ENCODE measurements at regions not wholly inside any gene's neighbourhood (a gene's known extent, or its start where the extent isn't known, plus 50 kb on each side); places are given as distances from the start of the nearest gene placed in this dataset.

- no peak for DNase-seq
- H2AK5ac ChIP-seq (ENCODE audit: low read length) = no peak overlapping the region
- no peak overlapping the region for H2BK120ac ChIP-seq (ENCODE audit: low read depth, low read length)
- no peak overlapping the region for H3K23ac ChIP-seq (ENCODE audit: low read length)
- H3K4me1 ChIP-seq (ENCODE audit: control insufficient read depth, low read depth, low read length) = no peaks in the 10 kb centered on the region
- H3K56ac ChIP-seq (ENCODE audit: low read length) = no peak overlapping the region
- H4K8ac ChIP-seq (ENCODE audit: low read depth, low read length) = no peak overlapping the region
- H2BK15ac ChIP-seq (replicated peaks; ENCODE audit: low read depth) = no peak overlapping the region
- no peak overlapping the region for H3K4ac ChIP-seq (ENCODE audit: low read depth, low read length)
- H3K27me3 ChIP-seq (ENCODE audit: insufficient read depth, low read length, poor library complexity) = no peaks in the 10 kb centered on the region
- no peaks in the 10 kb centered on the region for H3K79me1 ChIP-seq (ENCODE audit: low read length)
- H3K9ac ChIP-seq (ENCODE audit: low read length) = no peak overlapping the region
- no peak overlapping the region for H3K4me2 ChIP-seq (ENCODE audit: low read length)
- H3K79me2 ChIP-seq (ENCODE audit: control insufficient read depth, insufficient read depth, low read length) = no peaks in the 10 kb centered on the region
- H3K18ac ChIP-seq (ENCODE audit: low read length) = no peak overlapping the region
- H3K27ac ChIP-seq (ENCODE audit: low read depth, low read length) = no peak overlapping the region
- H3K36me3 ChIP-seq (ENCODE audit: control insufficient read depth, insufficient read depth, low read length) = no peaks in the 10 kb centered on the region
- no peak overlapping the region for H3K4me3 ChIP-seq (ENCODE audit: low read length)
- H4K5ac ChIP-seq (ENCODE audit: low read length) = no peak overlapping the region
- no CpG with 5 or more reads among the region's 2 CpGs for WGBS (ENCODE audit: extremely low coverage, insufficient coverage, low lambda C conversion rate)
- no peak overlapping the region for H2BK5ac ChIP-seq (ENCODE audit: low read length)
These were observed 556.3 kb downstream of the NUP35 start for GRCh38 chr2:183680573-183680972.

DNA sequence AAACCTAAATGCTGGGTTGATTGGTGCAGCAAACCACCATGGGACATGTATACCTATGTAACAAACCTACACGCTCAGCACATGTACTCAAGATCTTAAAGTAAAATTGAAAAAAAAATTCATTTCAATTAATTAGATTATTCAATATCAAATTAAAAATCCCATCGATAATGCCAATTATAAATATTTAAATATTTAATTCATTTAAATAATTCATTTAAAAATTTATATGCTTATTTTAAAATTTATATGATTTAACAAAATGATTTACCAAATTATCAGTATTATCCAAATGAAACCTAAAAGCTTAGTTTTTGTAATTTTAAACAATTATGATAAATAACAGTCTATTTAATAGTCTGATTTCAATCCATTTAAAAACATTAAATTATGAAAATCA is 560.4 kb downstream of the NUP35 start:
- Histone ChIP-seq H3K23ac (ENCODE audit: low read length) (no peak overlapping the region), H3K36me3 (ENCODE audit: control insufficient read depth, insufficient read depth, low read length) (no peaks in the 10 kb centered on the region), H3K4ac (ENCODE audit: low read depth, low read length) (no peak overlapping the region), H3K4me1 (ENCODE audit: control insufficient read depth, low read depth, low read length) (no peaks in the 10 kb centered on the region), H3K27ac (ENCODE audit: low read depth, low read length) (no peak overlapping the region), H3K79me2 (ENCODE audit: control insufficient read depth, insufficient read depth, low read length) (no peaks in the 10 kb centered on the region), H2AK5ac (ENCODE audit: low read length) (no peak overlapping the region), H3K27me3 (ENCODE audit: insufficient read depth, low read length, poor library complexity) (no peaks in the 10 kb centered on the region), H3K9ac (ENCODE audit: low read length) (no peak overlapping the region), H2BK5ac (ENCODE audit: low read length) (no peak overlapping the region), H3K4me3 (ENCODE audit: low read length) (no peak overlapping the region), H3K79me1 (ENCODE audit: low read length) (no peaks in the 10 kb centered on the region), H3K18ac (ENCODE audit: low read length) (no peak overlapping the region), H3K56ac (ENCODE audit: low read length) (no peak overlapping the region), H2BK15ac (replicated peaks; ENCODE audit: low read depth) (no peak overlapping the region), H4K5ac (ENCODE audit: low read length) (no peak overlapping the region), H2BK120ac (ENCODE audit: low read depth, low read length) (no peak overlapping the region), H3K4me2 (ENCODE audit: low read length) (no peak overlapping the region), H4K8ac (ENCODE audit: low read depth, low read length) (no peak overlapping the region)
- DNase-seq = no peak
- whole genome bisulfite sequencing (ENCODE audit: extremely low coverage, insufficient coverage, low lambda C conversion rate) = 100% methylated on average over 1 of the region's 2 CpGs

- no peak overlapping the region for H4K5ac ChIP-seq (ENCODE audit: low read length)
- H3K23ac ChIP-seq (ENCODE audit: low read length) = no peak overlapping the region
- H3K4me2 ChIP-seq (ENCODE audit: low read length) = no peak overlapping the region
- H3K9ac ChIP-seq (ENCODE audit: low read length) = no peak overlapping the region
- no peak overlapping the region for H2BK120ac ChIP-seq (ENCODE audit: low read depth, low read length)
- H4K8ac ChIP-seq (ENCODE audit: low read depth, low read length) = no peak overlapping the region
- no peak overlapping the region for H3K56ac ChIP-seq (ENCODE audit: low read length)
- no peaks in the 10 kb centered on the region for H3K79me2 ChIP-seq (ENCODE audit: control insufficient read depth, insufficient read depth, low read length)
- H3K18ac ChIP-seq (ENCODE audit: low read length) = no peak overlapping the region
- H2AK5ac ChIP-seq (ENCODE audit: low read length) = no peak overlapping the region
- H3K36me3 ChIP-seq (ENCODE audit: control insufficient read depth, insufficient read depth, low read length) = no peaks in the 10 kb centered on the region
- no peak overlapping the region for H3K4me3 ChIP-seq (ENCODE audit: low read length)
- H3K27ac ChIP-seq (ENCODE audit: low read depth, low read length) = no peak overlapping the region
- no peaks in the 10 kb centered on the region for H3K4me1 ChIP-seq (ENCODE audit: control insufficient read depth, low read depth, low read length)
- no peak for DNase-seq
- no peaks in the 10 kb centered on the region for H3K27me3 ChIP-seq (ENCODE audit: insufficient read depth, low read length, poor library complexity)
- no peak overlapping the region for H2BK15ac ChIP-seq (replicated peaks; ENCODE audit: low read depth)
- WGBS (ENCODE audit: extremely low coverage, insufficient coverage, low lambda C conversion rate) = no CpG with 5 or more reads among the region's 4 CpGs
- no peak overlapping the region for H2BK5ac ChIP-seq (ENCODE audit: low read length)
- H3K79me1 ChIP-seq (ENCODE audit: low read length) = no peaks in the 10 kb centered on the region
- H3K4ac ChIP-seq (ENCODE audit: low read depth, low read length) = no peak overlapping the region
These were observed 571.8 kb downstream of the NUP35 start for GRCh38 chr2:183696028-183696427.

GRCh38 chr2:183709829-183710228 is 585.6 kb downstream of the NUP35 start:
- H3K18ac ChIP-seq (ENCODE audit: low read length) = no peak overlapping the region
- no peak overlapping the region for H3K4me2 ChIP-seq (ENCODE audit: low read length)
- H3K4me1 ChIP-seq (ENCODE audit: control insufficient read depth, low read depth, low read length) = no peaks in the 10 kb centered on the region
- H3K4me3 ChIP-seq (ENCODE audit: low read length) = no peak overlapping the region
- H2BK5ac ChIP-seq (ENCODE audit: low read length) = no peak overlapping the region
- no peaks in the 10 kb centered on the region for H3K79me1 ChIP-seq (ENCODE audit: low read length)
- H3K4ac ChIP-seq (ENCODE audit: low read depth, low read length) = no peak overlapping the region
- H3K23ac ChIP-seq (ENCODE audit: low read length) = no peak overlapping the region
- no peak overlapping the region for H3K56ac ChIP-seq (ENCODE audit: low read length)
- no peak overlapping the region for H4K8ac ChIP-seq (ENCODE audit: low read depth, low read length)
- H3K79me2 ChIP-seq (ENCODE audit: control insufficient read depth, insufficient read depth, low read length) = no peaks in the 10 kb centered on the region
- H3K27me3 ChIP-seq (ENCODE audit: insufficient read depth, low read length, poor library complexity) = no peaks in the 10 kb centered on the region
- H3K9ac ChIP-seq (ENCODE audit: low read length) = no peak overlapping the region
- H3K27ac ChIP-seq (ENCODE audit: low read depth, low read length) = no peak overlapping the region
- H2BK120ac ChIP-seq (ENCODE audit: low read depth, low read length) = no peak overlapping the region
- no CpG with 5 or more reads among the region's 1 CpG for WGBS (ENCODE audit: extremely low coverage, insufficient coverage, low lambda C conversion rate)
- DNase-seq = peak; percentile 5
- H3K36me3 ChIP-seq (ENCODE audit: control insufficient read depth, insufficient read depth, low read length) = no peaks in the 10 kb centered on the region
- H4K5ac ChIP-seq (ENCODE audit: low read length) = no peak overlapping the region
- H2BK15ac ChIP-seq (replicated peaks; ENCODE audit: low read depth) = no peak overlapping the region
- no peak overlapping the region for H2AK5ac ChIP-seq (ENCODE audit: low read length)

DNA sequence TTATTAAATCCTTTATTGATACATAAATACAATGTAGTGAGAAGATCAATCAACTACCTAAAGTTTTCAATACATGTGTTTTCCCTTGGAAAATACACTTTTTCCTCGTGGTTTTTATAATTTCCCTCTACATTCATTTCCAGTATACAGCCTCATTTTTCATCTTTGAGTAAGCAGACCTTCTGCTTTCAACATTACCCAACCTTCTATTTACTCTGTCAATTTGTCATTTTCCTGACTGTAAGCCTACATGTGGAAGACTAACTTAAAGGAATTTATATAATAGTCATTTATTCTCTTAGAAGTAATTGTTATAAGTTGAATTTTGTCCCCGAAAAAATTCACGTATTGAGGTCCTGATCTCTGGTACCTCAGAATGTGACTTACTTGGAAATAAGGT is 594.0 kb downstream of the NUP35 start:
- DNase-seq = no peak
- Histone ChIP-seq H2AK5ac (ENCODE audit: low read length) (no peak overlapping the region), H4K5ac (ENCODE audit: low read length) (no peak overlapping the region), H3K18ac (ENCODE audit: low read length) (no peak overlapping the region), H2BK120ac (ENCODE audit: low read depth, low read length) (no peak overlapping the region), H3K56ac (ENCODE audit: low read length) (no peak overlapping the region), H3K4me2 (ENCODE audit: low read length) (no peak overlapping the region), H3K4ac (ENCODE audit: low read depth, low read length) (no peak overlapping the region), H2BK15ac (replicated peaks; ENCODE audit: low read depth) (no peak overlapping the region), H3K36me3 (ENCODE audit: control insufficient read depth, insufficient read depth, low read length) (no peaks in the 10 kb centered on the region), H4K8ac (ENCODE audit: low read depth, low read length) (no peak overlapping the region), H3K27me3 (ENCODE audit: insufficient read depth, low read length, poor library complexity) (no peaks in the 10 kb centered on the region), H3K4me3 (ENCODE audit: low read length) (no peak overlapping the region), H2BK5ac (ENCODE audit: low read length) (no peak overlapping the region), H3K79me1 (ENCODE audit: low read length) (no peaks in the 10 kb centered on the region), H3K27ac (ENCODE audit: low read depth, low read length) (no peak overlapping the region), H3K9ac (ENCODE audit: low read length) (no peak overlapping the region), H3K4me1 (ENCODE audit: control insufficient read depth, low read depth, low read length) (no peaks in the 10 kb centered on the region), H3K23ac (ENCODE audit: low read length) (no peak overlapping the region), H3K79me2 (ENCODE audit: control insufficient read depth, insufficient read depth, low read length) (no peaks in the 10 kb centered on the region)
- no CpG with 5 or more reads among the region's 3 CpGs for WGBS (ENCODE audit: extremely low coverage, insufficient coverage, low lambda C conversion rate)

DNA sequence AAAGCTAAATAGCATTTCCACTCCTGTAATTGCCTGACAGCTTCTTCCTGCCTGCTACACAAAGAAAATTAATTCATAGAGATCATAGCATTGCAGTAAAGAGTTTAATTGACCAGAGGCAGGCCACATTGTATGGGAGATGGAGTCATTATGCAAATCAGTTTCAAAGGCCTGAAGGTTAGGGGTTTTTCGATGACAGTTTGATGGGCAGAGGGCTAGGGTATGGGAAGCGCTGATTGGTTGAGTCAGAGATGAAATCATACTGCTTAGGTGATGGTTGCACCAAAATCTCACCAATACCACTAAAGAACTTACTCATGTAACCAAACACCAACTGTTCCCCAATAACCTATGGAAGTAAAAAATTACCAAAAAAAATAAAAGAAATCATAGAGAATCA is 599.0 kb downstream of the NUP35 start:
- Histone ChIP-seq H4K5ac (ENCODE audit: low read length) (no peak overlapping the region), H3K56ac (ENCODE audit: low read length) (no peak overlapping the region), H3K27ac (ENCODE audit: low read depth, low read length) (no peak overlapping the region), H2AK5ac (ENCODE audit: low read length) (no peak overlapping the region), H3K4me3 (ENCODE audit: low read length) (no peak overlapping the region), H3K23ac (ENCODE audit: low read length) (no peak overlapping the region), H3K4ac (ENCODE audit: low read depth, low read length) (no peak overlapping the region), H3K4me1 (ENCODE audit: control insufficient read depth, low read depth, low read length) (no peaks in the 10 kb centered on the region), H2BK15ac (replicated peaks; ENCODE audit: low read depth) (no peak overlapping the region), H2BK5ac (ENCODE audit: low read length) (no peak overlapping the region), H3K4me2 (ENCODE audit: low read length) (no peak overlapping the region), H3K27me3 (ENCODE audit: insufficient read depth, low read length, poor library complexity) (no peaks in the 10 kb centered on the region), H3K18ac (ENCODE audit: low read length) (no peak overlapping the region), H3K79me1 (ENCODE audit: low read length) (no peaks in the 10 kb centered on the region), H3K36me3 (ENCODE audit: control insufficient read depth, insufficient read depth, low read length) (no peaks in the 10 kb centered on the region), H4K8ac (ENCODE audit: low read depth, low read length) (no peak overlapping the region), H3K79me2 (ENCODE audit: control insufficient read depth, insufficient read depth, low read length) (no peaks in the 10 kb centered on the region), H2BK120ac (ENCODE audit: low read depth, low read length) (no peak overlapping the region), H3K9ac (ENCODE audit: low read length) (no peak overlapping the region)
- WGBS (ENCODE audit: extremely low coverage, insufficient coverage, low lambda C conversion rate) = no CpG with 5 or more reads among the region's 2 CpGs
- no peak for DNase-seq

Measured in mesendoderm (in vitro differentiated cells).